ENCODE measurements at regions not wholly inside any gene's neighbourhood (a gene's known extent, or its start where the extent isn't known, plus 50 kb on each side); places are given as distances from the start of the nearest gene placed in this dataset.

DNA sequence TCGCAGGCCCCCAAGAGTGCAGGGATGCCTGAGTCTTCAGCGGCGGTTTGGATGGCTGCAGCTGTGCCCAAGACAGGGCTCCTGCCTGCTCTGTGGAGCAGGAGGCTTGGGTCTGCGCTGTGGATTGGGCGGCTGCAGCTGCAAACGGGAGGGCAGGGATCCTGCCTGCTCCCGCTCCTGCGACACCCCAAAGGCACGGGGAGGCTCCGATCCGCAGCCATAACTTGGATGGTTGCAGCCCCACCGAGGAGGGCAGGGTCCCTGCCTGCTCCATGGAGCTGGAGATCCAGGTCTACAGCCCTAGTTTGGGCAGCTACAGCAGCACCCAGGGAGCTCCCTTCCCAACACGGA, 898.8 kb upstream of the NEGR1 start:
- TF ChIP-seq PPARA (CRISPR knock-in tag; IDR thresholded peaks at IDR 0.05; ENCODE audit: borderline replicate concordance): no peak
- no peak for TF ChIP-seq ZNF70 (CRISPR knock-in tag; IDR thresholded peaks at IDR 0.05)
- TF ChIP-seq ZFP30 (CRISPR knock-in tag; IDR thresholded peaks at IDR 0.05): no peak
- no peak for TF ChIP-seq OSR1 (CRISPR knock-in tag; IDR thresholded peaks at IDR 0.05)
- TF ChIP-seq, protein P1, sequence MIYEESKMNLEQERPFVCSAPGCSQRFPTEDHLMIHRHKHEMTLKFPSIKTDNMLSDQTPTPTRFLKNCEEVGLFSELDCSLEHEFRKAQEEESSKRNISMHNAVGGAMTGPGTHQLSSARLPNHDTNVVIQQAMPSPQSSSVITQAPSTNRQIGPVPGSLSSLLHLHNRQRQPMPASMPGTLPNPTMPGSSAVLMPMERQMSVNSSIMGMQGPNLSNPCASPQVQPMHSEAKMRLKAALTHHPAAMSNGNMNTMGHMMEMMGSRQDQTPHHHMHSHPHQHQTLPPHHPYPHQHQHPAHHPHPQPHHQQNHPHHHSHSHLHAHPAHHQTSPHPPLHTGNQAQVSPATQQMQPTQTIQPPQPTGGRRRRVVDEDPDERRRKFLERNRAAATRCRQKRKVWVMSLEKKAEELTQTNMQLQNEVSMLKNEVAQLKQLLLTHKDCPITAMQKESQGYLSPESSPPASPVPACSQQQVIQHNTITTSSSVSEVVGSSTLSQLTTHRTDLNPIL (CRISPR knock-in tag; IDR thresholded peaks at IDR 0.05; ENCODE audit: low read depth): no peak
- TF ChIP-seq RARB (CRISPR knock-in tag; IDR thresholded peaks at IDR 0.05): no peak
- TF ChIP-seq ARNTL (CRISPR knock-in tag; IDR thresholded peaks at IDR 0.05; ENCODE audit: borderline replicate concordance, low read depth): no peak
- TF ChIP-seq ZNF565 (CRISPR knock-in tag; conservative IDR thresholded peaks at IDR 0.05; ENCODE audit: low read depth): no peak
- TF ChIP-seq TCF4 (CRISPR knock-in tag; IDR thresholded peaks at IDR 0.05; ENCODE audit: borderline replicate concordance): no peak
- no peak for TF ChIP-seq ISL1 (CRISPR knock-in tag; IDR thresholded peaks at IDR 0.05)
- no peak for TF ChIP-seq CSDC2 (CRISPR knock-in tag; IDR thresholded peaks at IDR 0.05)
